ENCODE measurements at regions not wholly inside any gene's neighbourhood (a gene's known extent, or its start where the extent isn't known, plus 50 kb on each side); places are given as distances from the start of the nearest gene placed in this dataset.

DNA sequence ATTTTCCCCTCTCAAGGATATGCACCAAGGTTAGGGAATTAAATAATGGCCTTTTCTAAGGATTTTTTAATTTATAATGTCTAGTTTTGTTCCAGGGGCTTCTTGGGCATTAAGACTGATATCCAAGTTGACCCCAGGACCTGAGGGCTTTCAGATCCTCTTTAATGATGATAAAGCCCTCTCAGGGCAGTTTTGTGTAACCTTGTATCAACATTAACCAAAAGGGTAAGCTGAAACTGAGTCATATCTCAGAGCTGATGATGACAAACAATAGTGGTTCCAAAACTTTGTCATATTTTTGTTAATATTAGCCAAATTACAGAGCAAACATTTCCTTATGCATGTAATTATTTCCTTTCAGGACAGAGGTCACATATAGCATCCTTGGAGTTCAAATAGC lies 309.4 kb upstream of the MAN1A1 start:
- TF ChIP-seq, protein P1, sequence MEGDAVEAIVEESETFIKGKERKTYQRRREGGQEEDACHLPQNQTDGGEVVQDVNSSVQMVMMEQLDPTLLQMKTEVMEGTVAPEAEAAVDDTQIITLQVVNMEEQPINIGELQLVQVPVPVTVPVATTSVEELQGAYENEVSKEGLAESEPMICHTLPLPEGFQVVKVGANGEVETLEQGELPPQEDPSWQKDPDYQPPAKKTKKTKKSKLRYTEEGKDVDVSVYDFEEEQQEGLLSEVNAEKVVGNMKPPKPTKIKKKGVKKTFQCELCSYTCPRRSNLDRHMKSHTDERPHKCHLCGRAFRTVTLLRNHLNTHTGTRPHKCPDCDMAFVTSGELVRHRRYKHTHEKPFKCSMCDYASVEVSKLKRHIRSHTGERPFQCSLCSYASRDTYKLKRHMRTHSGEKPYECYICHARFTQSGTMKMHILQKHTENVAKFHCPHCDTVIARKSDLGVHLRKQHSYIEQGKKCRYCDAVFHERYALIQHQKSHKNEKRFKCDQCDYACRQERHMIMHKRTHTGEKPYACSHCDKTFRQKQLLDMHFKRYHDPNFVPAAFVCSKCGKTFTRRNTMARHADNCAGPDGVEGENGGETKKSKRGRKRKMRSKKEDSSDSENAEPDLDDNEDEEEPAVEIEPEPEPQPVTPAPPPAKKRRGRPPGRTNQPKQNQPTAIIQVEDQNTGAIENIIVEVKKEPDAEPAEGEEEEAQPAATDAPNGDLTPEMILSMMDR (optimal IDR thresholded peaks at IDR 0.05 in 1 of 3, IDR thresholded peaks at IDR 0.05 in 1 of 3, conservative IDR thresholded peaks at IDR 0.05 in 1 of 3; ENCODE audit: extremely low read depth in 1 of 3, insufficient read depth in 2 of 3, low read length in 3 of 3), result no peak
- no peak for TF ChIP-seq EZH2 (IDR thresholded peaks at IDR 0.05; ENCODE audit: low read length)

Data from keratinocyte (primary cell).